ENCODE measurements at regions not wholly inside any gene's neighbourhood (a gene's known extent, or its start where the extent isn't known, plus 50 kb on each side); places are given as distances from the start of the nearest gene placed in this dataset.

GRCh38 chr14:98647754-98648153 is 624.2 kb downstream of the BCL11B start:
- TF ChIP-seq CTCF (IDR thresholded peaks at IDR 0.05) (no peak), STAT6 (CRISPR knock-in tag; conservative IDR thresholded peaks at IDR 0.05; ENCODE audit: low read depth) (no peak)

All from WTC11 (cell line).